A549 (cell line): ENCODE measurements at regions not wholly inside any gene's neighbourhood (a gene's known extent, or its start where the extent isn't known, plus 50 kb on each side); places are given as distances from the start of the nearest gene placed in this dataset.

Source experiments
- CEBPB ChIP-seq, 2 experiments: fragments of >200 bp in 1 of 2; sonication (Bioruptor Twin) in 1 of 2; formaldehyde crosslinking in 1 of 2; IDR thresholded peaks; 2 replicates each; pipeline ENCODE4 v1.6.1; 2012 to 2016
- CTCF ChIP-seq: fragments of >200 bp; sonication (Bioruptor Twin); formaldehyde crosslinking; IDR thresholded peaks from 3 replicates; pipeline ENCODE4 v1.5.1; 2016
- EHMT2 ChIP-seq: fragments of 200-600 bp; sonication (generic); IDR thresholded peaks from 2 replicates; pipeline ENCODE4 v1.6.1; 2016; ENCODE audit warnings: antibody characterized with exemption, low read depth, mild to moderate bottlenecking, moderate library complexity
- EP300 ChIP-seq, 2 experiments: fragments of >200 bp; sonication (Bioruptor Twin); formaldehyde crosslinking; IDR thresholded peaks; 2 replicates in 1 of 2; 3 replicates in 1 of 2; pipeline ENCODE4 v1.6.1; 2016 to 2017
- ESRRA ChIP-seq: fragments of 150-350 bp; IDR thresholded peaks from 2 replicates; pipeline ENCODE4 v1.6.1; 2014; ENCODE audit warnings: mild to moderate bottlenecking, low read length, borderline replicate concordance
- FOSL2 ChIP-seq, 2 experiments: fragments of 450-650 bp in 1 of 2; fragments of >200 bp in 1 of 2; sonication (Bioruptor Twin) in 1 of 2; formaldehyde crosslinking; IDR thresholded peaks; 2 replicates each; pipeline versions ENCODE4 v1.5.0 to v1.6.1; 2016 to 2020; ENCODE audit warnings: mild to moderate bottlenecking in 1 of 2, moderate library complexity in 1 of 2
- MAX ChIP-seq: IDR thresholded peaks from 2 replicates; pipeline ENCODE4 v1.6.1; 2012
- MYC ChIP-seq: IDR thresholded peaks from 2 replicates; pipeline ENCODE4 v1.6.1; 2012; ENCODE audit warnings: mild to moderate bottlenecking, inconsistent platforms, low read length, improper control_type of control experiment, borderline replicate concordance
- POLR2A ChIP-seq: IDR thresholded peaks from 2 replicates; pipeline ENCODE4 v1.6.1; 2012; ENCODE audit warnings: mild to moderate bottlenecking, low read length
- SMC3 ChIP-seq: fragments of >200 bp; sonication (Bioruptor Twin); formaldehyde crosslinking; IDR thresholded peaks from 3 replicates; pipeline ENCODE4 v1.6.1; 2018; ENCODE audit warnings: inconsistent platforms
- ZNF302 ChIP-seq: fragments of 250-450 bp; sonication (Bioruptor Pico); IDR thresholded peaks from 2 replicates; pipeline ENCODE4 v1.9.0; 2021; ENCODE audit warnings: inconsistent platforms, mild to moderate bottlenecking, moderate library complexity
- TF ChIP-seq, protein P1 (sequence below): fragments of 200-600 bp; sonication (generic); IDR thresholded peaks from 2 replicates; pipeline ENCODE4 v1.6.1; 2016; ENCODE audit warnings: antibody characterized with exemption, mild to moderate bottlenecking, moderate library complexity

- no peak for TF ChIP-seq EHMT2
- TF ChIP-seq CTCF, result no peak
- no peak for TF ChIP-seq MAX
- TF ChIP-seq SMC3, result no peak
- TF ChIP-seq, protein P1, sequence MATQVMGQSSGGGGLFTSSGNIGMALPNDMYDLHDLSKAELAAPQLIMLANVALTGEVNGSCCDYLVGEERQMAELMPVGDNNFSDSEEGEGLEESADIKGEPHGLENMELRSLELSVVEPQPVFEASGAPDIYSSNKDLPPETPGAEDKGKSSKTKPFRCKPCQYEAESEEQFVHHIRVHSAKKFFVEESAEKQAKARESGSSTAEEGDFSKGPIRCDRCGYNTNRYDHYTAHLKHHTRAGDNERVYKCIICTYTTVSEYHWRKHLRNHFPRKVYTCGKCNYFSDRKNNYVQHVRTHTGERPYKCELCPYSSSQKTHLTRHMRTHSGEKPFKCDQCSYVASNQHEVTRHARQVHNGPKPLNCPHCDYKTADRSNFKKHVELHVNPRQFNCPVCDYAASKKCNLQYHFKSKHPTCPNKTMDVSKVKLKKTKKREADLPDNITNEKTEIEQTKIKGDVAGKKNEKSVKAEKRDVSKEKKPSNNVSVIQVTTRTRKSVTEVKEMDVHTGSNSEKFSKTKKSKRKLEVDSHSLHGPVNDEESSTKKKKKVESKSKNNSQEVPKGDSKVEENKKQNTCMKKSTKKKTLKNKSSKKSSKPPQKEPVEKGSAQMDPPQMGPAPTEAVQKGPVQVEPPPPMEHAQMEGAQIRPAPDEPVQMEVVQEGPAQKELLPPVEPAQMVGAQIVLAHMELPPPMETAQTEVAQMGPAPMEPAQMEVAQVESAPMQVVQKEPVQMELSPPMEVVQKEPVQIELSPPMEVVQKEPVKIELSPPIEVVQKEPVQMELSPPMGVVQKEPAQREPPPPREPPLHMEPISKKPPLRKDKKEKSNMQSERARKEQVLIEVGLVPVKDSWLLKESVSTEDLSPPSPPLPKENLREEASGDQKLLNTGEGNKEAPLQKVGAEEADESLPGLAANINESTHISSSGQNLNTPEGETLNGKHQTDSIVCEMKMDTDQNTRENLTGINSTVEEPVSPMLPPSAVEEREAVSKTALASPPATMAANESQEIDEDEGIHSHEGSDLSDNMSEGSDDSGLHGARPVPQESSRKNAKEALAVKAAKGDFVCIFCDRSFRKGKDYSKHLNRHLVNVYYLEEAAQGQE, result no peak
- TF ChIP-seq POLR2A, result no peak
- TF ChIP-seq ZNF302, result no peak
- TF ChIP-seq EP300 (IDR thresholded peaks at IDR 0.05), result no peak
- TF ChIP-seq MYC, result no peak
- no peak for TF ChIP-seq FOSL2 (IDR thresholded peaks at IDR 0.05)
- no peak for TF ChIP-seq FOSL2 (CRISPR knock-in tag; IDR thresholded peaks at IDR 0.05)
- TF ChIP-seq CEBPB (IDR thresholded peaks at IDR 0.05), result no peak
- TF ChIP-seq ESRRA, result no peak
Measured at GRCh38 chr5:158380661-158381060, 521.7 kb upstream of the CLINT1 start.
